ENCODE measurements at regions not wholly inside any gene's neighbourhood (a gene's known extent, or its start where the extent isn't known, plus 50 kb on each side); places are given as distances from the start of the nearest gene placed in this dataset.

- Histone ChIP-seq H3K4me1 (ENCODE audit: control insufficient read depth, insufficient read depth, low read length) (no peaks in the 10 kb centered on the region), H3K9me3 (ENCODE audit: control insufficient read depth, insufficient read depth, low read depth, low read length) (no peaks in the 10 kb centered on the region), H3K27ac (ENCODE audit: extremely low read depth, low read depth, low read length) (no peak overlapping the region), H3K36me3 (ENCODE audit: control insufficient read depth in 2 of 2, insufficient read depth in 1 of 2, low read length in 2 of 2) (no peaks in the 10 kb centered on the region), H3K4me3 (ENCODE audit: low read depth, low read length) (no peak overlapping the region)
- POLR2A ChIA-PET, result no interaction called here
- TF ChIP-seq ZNF26 (tag by site-specific recombination; IDR thresholded peaks at IDR 0.05), result no peak
- TF ChIP-seq HOXA7 (CRISPR knock-in tag; IDR thresholded peaks at IDR 0.05; ENCODE audit: borderline replicate concordance), result no peak
- no peak for TF ChIP-seq ZNF623 (tag by site-specific recombination; IDR thresholded peaks at IDR 0.05)
- TF ChIP-seq ZBTB20 (tag by site-specific recombination; IDR thresholded peaks at IDR 0.05), result no peak
- TF ChIP-seq ZNF510 (tag by site-specific recombination; IDR thresholded peaks at IDR 0.05; ENCODE audit: insufficient replicate concordance), result no peak
- TF ChIP-seq HOXC10 (CRISPR knock-in tag; IDR thresholded peaks at IDR 0.05), result no peak
- CTCF ChIA-PET, result no interaction called here
Measured at GRCh38 chr1:98028800-98029199, 108.0 kb upstream of the DPYD start.

- Histone ChIP-seq H3K27ac (ENCODE audit: extremely low read depth, low read depth, low read length) (no peak overlapping the region), H3K4me1 (ENCODE audit: control insufficient read depth, insufficient read depth, low read length) (no peaks in the 10 kb centered on the region), H3K9me3 (ENCODE audit: control insufficient read depth, insufficient read depth, low read depth, low read length) (no peaks in the 10 kb centered on the region), H3K4me3 (ENCODE audit: low read depth, low read length) (no peak overlapping the region), H3K36me3 (ENCODE audit: control insufficient read depth in 2 of 2, insufficient read depth in 1 of 2, low read length in 2 of 2) (no peaks in the 10 kb centered on the region)
- TF ChIP-seq BCL6B (tag by site-specific recombination; IDR thresholded peaks at IDR 0.05) (no peak), ZSCAN16 (tag by site-specific recombination; IDR thresholded peaks at IDR 0.05) (no peak), SALL2 (tag by site-specific recombination; IDR thresholded peaks at IDR 0.05; ENCODE audit: borderline replicate concordance) (no peak), ZNF677 (tag by site-specific recombination; IDR thresholded peaks at IDR 0.05) (no peak), ZNF280C (tag by site-specific recombination; IDR thresholded peaks at IDR 0.05) (no peak), ZNF24 (tag by site-specific recombination; IDR thresholded peaks at IDR 0.05) (no peak), PRDM10 (tag by site-specific recombination; IDR thresholded peaks at IDR 0.05) (no peak), SP2 (tag by site-specific recombination; IDR thresholded peaks at IDR 0.05) (no peak), GLI2 (tag by site-specific recombination; IDR thresholded peaks at IDR 0.05; ENCODE audit: borderline replicate concordance, low read depth) (no peak), ZNF354C (tag by site-specific recombination; IDR thresholded peaks at IDR 0.05; ENCODE audit: borderline replicate concordance, low read depth) (no peak), ZNF148 (tag by site-specific recombination; IDR thresholded peaks at IDR 0.05; ENCODE audit: borderline replicate concordance) (no peak)
- ChIA-PET POLR2A (no interaction called here), CTCF (interaction anchor here (1.0 kb wide), 1 partner anchor 24 kb away, joined by 3 read pairs; no protein-coding TSS in a partner anchor)
Measured at GRCh38 chr1:98027103-98027705, 106.4 kb upstream of the DPYD start.
